Left ventricle myocardium inferior (tissue), 1 donor: ENCODE measurements at regions not wholly inside any gene's neighbourhood (a gene's known extent, or its start where the extent isn't known, plus 50 kb on each side); places are given as distances from the start of the nearest gene placed in this dataset.

Source experiments
- DNase-seq: peaks from one replicate; pipeline ENCODE4 v3.0.0-alpha.2; 2020
- H3K27ac ChIP-seq: fragments of 200-600 bp; replicated peaks from 2 replicates; pipeline ENCODE4 v1.8.0; 2021
- H3K27me3 ChIP-seq: fragments of 200-600 bp; 2 replicates; pipeline ENCODE4 v1.8.0; 2021; ENCODE audit warnings: low read depth
- H3K36me3 ChIP-seq: fragments of 200-600 bp; 2 replicates; pipeline ENCODE4 v1.8.0; 2021
- H3K4me1 ChIP-seq: fragments of 200-600 bp; 2 replicates; pipeline ENCODE4 v1.8.0; 2021
- H3K4me3 ChIP-seq: fragments of 200-600 bp; 2 replicates; pipeline ENCODE4 v1.8.0; 2021; ENCODE audit warnings: mild to moderate bottlenecking, moderate library complexity
- H3K9me3 ChIP-seq: fragments of 200-600 bp; replicated peaks from 2 replicates; pipeline ENCODE4 v1.8.0; 2021
- intact Hi-C: fragments of 100-400 bp; cut with micrococcal nuclease; formaldehyde crosslinking; loops from one replicate; pipeline ENCODE4 v1.11.0; 2022
- TF ChIP-seq, protein P1 (sequence below): fragments of 200-600 bp; IDR thresholded peaks from 2 replicates; pipeline ENCODE4 v1.8.0; 2021; ENCODE audit warnings: antibody characterized with exemption, mild to moderate bottlenecking, borderline replicate concordance
- donor health status: DM: no; HTN: yes; CAD: no; lungs with severe emphysema.

DNA sequence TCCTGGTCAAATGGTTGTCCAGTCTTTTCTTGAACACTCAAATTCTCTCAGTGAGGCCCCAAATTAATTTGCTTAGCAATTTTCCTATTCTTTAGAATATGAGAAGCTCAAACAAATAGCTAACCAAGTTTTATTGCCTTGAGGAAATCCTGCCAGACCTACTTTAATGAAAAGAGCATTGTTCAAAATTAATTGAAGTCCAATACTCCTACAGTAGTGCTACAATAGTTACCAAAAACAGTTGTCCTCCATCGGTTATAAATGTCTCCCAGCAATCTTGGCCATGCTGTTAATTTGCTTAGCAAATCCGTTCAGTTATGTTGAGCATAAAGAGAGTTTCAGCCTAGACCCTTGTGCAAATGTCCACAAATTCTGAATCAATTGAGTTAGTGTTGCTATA is 112.9 kb downstream of the MAB21L3 start:
- intact Hi-C loops, result no loop called here
- H3K27me3 ChIP-seq, result no peaks in the 10 kb centered on the region
- TF ChIP-seq, protein P1, sequence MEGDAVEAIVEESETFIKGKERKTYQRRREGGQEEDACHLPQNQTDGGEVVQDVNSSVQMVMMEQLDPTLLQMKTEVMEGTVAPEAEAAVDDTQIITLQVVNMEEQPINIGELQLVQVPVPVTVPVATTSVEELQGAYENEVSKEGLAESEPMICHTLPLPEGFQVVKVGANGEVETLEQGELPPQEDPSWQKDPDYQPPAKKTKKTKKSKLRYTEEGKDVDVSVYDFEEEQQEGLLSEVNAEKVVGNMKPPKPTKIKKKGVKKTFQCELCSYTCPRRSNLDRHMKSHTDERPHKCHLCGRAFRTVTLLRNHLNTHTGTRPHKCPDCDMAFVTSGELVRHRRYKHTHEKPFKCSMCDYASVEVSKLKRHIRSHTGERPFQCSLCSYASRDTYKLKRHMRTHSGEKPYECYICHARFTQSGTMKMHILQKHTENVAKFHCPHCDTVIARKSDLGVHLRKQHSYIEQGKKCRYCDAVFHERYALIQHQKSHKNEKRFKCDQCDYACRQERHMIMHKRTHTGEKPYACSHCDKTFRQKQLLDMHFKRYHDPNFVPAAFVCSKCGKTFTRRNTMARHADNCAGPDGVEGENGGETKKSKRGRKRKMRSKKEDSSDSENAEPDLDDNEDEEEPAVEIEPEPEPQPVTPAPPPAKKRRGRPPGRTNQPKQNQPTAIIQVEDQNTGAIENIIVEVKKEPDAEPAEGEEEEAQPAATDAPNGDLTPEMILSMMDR, result no peak
- H3K9me3 ChIP-seq, result no peaks in the 10 kb centered on the region
- H3K36me3 ChIP-seq, result no peaks in the 10 kb centered on the region
- no peak overlapping the region for H3K27ac ChIP-seq
- H3K4me1 ChIP-seq, result peaks cover 9% of the 10 kb centered on the region
- DNase-seq, result no peak
- H3K4me3 ChIP-seq, result no peak overlapping the region

DNA sequence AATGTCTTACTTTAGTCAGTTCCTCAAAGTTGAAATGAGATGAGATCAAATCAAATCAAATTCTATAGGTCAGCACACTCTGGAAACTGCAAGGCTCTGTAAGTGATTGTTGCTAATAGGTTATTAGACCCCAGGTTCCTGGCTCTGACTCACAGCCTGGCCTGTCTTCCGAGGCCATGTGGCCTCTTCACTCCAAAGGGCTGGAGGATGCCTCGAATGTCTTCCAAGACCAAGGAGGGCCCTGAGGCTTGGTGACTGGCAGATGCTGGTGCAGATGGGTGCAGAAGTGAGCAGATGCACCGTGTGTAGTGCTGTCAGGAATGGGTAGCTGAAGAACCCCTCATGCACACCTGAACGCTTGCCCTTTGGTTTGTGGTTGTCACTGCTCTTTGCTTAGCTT is 113.4 kb downstream of the MAB21L3 start:
- H3K36me3 ChIP-seq, result no peaks in the 10 kb centered on the region
- H3K4me1 ChIP-seq, result peaks cover 5% of the 10 kb centered on the region
- TF ChIP-seq, protein P1, result no peak
- intact Hi-C loops, result no loop called here
- H3K27ac ChIP-seq, result no peak overlapping the region
- H3K9me3 ChIP-seq, result no peaks in the 10 kb centered on the region
- no peaks in the 10 kb centered on the region for H3K27me3 ChIP-seq
- no peak for DNase-seq
- H3K4me3 ChIP-seq, result no peak overlapping the region

DNA sequence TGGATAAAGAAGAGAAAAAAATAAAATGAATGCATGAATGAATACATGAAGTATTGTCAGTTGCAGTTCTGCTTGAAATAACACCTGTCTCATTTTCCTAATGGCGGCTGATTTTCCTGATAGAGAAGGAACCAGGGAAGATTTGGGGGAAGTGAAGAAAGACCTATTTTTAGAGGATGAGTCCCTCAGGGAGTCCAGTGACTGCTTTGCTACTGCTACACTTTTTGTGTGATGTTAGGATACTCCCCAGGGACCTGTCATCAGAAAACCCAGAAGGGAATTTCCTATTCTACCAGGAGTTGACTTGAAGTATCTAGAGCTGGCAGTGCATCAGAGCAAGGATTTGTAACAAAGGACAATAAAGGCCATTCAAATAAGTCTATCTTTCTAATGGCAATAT is 114.8 kb downstream of the MAB21L3 start:
- Histone ChIP-seq H3K4me3 (no peak overlapping the region), H3K27me3 (no peaks in the 10 kb centered on the region), H3K4me1 (no peaks in the 10 kb centered on the region), H3K9me3 (no peaks in the 10 kb centered on the region), H3K27ac (no peak overlapping the region), H3K36me3 (no peaks in the 10 kb centered on the region)
- TF ChIP-seq, protein P1, result no peak
- DNase-seq, result no peak
- intact Hi-C loops, result no loop called here

DNA sequence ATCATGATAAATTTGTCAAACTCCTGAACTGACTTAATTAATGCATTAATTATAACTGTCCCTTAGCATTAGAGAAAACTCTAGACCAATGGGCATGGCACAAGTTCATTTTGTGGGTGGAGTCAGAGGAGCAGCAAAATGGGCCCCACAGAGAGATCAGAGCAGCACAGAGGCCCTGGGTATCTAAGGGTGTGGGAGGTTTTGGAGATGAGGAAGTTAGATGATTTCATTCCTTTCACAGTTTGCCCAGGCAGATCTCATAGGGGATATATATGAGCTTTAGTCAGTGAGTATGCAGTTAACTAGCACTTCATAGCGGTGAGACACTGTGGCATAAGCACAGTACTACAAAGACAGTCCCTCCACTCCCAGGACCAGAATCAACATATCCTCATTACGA is 117.3 kb downstream of the MAB21L3 start:
- H3K4me3 ChIP-seq, result no peak overlapping the region
- H3K4me1 ChIP-seq, result no peaks in the 10 kb centered on the region
- DNase-seq, result no peak
- H3K9me3 ChIP-seq, result no peaks in the 10 kb centered on the region
- no peak overlapping the region for H3K27ac ChIP-seq
- H3K36me3 ChIP-seq, result no peaks in the 10 kb centered on the region
- H3K27me3 ChIP-seq, result no peaks in the 10 kb centered on the region
- TF ChIP-seq, protein P1, result no peak
- intact Hi-C loops, result no loop called here

DNA sequence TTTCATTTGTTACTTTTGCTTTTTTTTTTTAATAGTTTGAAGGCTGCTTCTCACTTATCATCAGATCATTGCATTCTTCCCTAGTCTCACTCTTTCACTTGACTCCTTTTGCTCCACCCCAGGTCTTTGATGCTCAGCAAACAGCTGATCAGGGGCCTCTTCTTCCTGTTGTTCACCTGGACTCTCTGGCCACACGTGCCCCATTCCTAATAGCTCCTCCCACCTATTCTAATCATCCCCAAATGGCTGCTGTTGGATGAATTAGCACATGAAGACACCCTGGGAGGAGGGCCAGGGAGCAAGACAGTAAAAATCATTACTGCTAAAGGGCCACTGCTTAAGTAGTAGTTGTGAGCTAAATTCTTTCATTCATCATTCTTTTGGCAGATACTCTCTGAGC is 119.5 kb downstream of the MAB21L3 start:
- TF ChIP-seq, protein P1, result no peak

DNA sequence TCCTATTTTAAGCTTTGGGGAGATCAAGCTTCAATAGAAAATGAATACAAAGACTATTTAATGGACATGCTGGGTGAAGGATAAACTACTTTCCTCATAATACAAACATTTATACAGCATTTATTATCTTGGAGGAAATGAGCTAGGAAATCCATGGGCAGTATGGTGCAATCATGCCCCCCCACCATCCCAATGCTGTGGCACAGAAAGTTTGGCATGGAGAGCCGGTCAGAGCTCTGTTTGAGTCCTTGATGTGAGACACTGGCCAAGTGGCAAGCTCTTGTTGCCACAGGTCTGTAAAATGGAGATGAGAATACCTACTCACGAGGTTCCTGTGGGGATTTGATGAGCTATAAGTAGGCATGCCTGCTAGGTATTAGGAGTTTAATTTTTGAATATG is 120.6 kb downstream of the MAB21L3 start:
- DNase-seq, result no peak
- no peaks in the 10 kb centered on the region for H3K4me1 ChIP-seq
- no peaks in the 10 kb centered on the region for H3K36me3 ChIP-seq
- intact Hi-C loops, result no loop called here
- no peak overlapping the region for H3K27ac ChIP-seq
- no peaks in the 10 kb centered on the region for H3K27me3 ChIP-seq
- TF ChIP-seq, protein P1, result no peak
- H3K9me3 ChIP-seq, result no peaks in the 10 kb centered on the region
- no peak overlapping the region for H3K4me3 ChIP-seq

More for the DNA sequence above, 119.5 kb downstream of the MAB21L3 start:
- intact Hi-C loops, result no loop called here
- DNase-seq, result no peak
- H3K4me1 ChIP-seq, result no peaks in the 10 kb centered on the region
- no peak overlapping the region for H3K4me3 ChIP-seq
- no peaks in the 10 kb centered on the region for H3K36me3 ChIP-seq
- no peak overlapping the region for H3K27ac ChIP-seq
- H3K27me3 ChIP-seq, result no peaks in the 10 kb centered on the region
- H3K9me3 ChIP-seq, result no peaks in the 10 kb centered on the region
